GM21576 (cell line): ENCODE measurements at regions not wholly inside any gene's neighbourhood (a gene's known extent, or its start where the extent isn't known, plus 50 kb on each side); places are given as distances from the start of the nearest gene placed in this dataset.

Experiments
- ATAC-seq: cut with Tn5 transposase; IDR thresholded peaks from one replicate; pipeline ENCODE4 v1.9.1; 2021; ENCODE audit warnings: mild to moderate bottlenecking, moderate library complexity; ENCODE audit not compliant: unreplicated experiment

- ATAC-seq, result no peak
Measured at GRCh38 chr13:73970421-73971055, 163.7 kb downstream of the KLF12 start.

GRCh38 chr13:73967397-73968165, 166.6 kb downstream of the KLF12 start:
- peak; percentile 100 for ATAC-seq

- ATAC-seq, result no peak
Measured at GRCh38 chr13:73966331-73966730, 167.9 kb downstream of the KLF12 start.

DNA sequence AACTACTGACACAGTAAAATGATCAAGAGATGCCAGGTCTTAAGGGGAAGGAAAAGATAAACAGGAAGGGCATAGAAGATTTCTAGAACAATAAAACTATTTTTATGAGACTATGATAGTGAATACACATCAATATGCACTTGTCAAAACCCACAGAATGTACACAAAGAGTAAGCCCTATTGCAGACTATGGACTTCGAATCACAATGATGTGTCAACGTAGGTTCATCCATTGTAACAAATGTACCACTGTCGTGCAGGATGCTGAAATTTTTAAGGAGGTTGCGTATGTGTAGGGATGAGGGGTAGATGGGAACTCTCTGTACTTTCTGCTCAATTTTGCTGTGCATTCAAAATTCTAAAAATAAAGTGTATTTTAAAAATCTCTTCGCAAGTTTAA, 171.9 kb downstream of the KLF12 start:
- ATAC-seq, result no peak

DNA sequence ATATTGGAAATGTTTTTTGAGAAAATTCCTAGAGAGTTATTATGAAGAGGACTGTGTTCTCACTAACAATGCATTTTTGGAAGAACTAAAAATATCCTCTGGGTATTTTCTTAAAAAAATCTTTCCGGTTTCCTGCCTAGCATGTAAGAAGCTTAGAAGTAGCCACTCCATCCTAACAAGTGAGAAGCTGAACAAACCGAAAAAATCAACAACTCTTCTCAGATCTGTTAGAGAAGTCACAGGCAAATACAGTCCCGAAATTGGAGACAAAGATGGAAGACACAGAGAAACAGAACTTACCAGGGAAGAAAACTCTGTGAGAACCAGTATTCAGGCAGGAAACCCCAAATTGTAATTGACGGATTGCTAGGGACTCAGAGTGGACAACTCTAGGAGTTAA, 173.0 kb downstream of the KLF12 start:
- peak; percentile 43 for ATAC-seq

DNA sequence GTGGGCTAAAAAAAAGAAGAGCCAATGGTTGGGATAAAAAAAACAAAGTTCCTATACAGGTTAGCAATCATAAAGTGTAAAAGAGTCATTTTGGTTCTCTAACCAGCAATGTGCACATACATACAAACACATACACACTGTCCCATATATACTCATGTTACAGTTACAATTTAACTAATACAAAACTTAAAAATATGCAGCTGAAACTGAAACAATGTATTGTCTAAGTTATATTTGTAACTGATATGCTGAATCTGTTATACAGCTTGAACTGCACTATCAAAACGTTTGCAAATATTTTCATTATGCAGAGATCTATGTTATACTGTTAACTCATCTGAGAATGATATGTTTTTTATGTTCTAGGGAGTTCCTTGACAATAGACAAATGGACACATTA, 173.7 kb downstream of the KLF12 start:
- ATAC-seq, result peak; percentile 50

GRCh38 chr13:73958657-73959397, 175.4 kb downstream of the KLF12 start:
- ATAC-seq, result no peak

DNA sequence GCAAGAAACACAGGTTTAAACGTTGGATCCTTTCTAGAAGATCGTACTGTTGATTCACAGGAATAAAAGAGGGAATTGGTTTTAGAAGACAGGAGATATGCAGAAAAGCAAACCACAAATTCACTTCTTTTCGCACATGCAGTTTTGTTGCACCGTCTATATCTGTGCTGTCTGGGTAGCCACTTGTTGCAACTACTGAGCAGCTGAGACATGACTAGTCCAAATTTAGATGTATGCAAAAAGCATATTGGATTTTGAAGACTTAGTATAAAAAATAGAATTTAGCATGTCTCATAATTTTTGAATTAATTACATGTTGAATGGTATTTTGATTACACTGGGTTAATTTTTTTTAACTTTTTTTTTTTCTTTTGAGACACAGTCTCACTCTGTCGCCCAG, 176.3 kb downstream of the KLF12 start:
- ATAC-seq, result no peak

DNA sequence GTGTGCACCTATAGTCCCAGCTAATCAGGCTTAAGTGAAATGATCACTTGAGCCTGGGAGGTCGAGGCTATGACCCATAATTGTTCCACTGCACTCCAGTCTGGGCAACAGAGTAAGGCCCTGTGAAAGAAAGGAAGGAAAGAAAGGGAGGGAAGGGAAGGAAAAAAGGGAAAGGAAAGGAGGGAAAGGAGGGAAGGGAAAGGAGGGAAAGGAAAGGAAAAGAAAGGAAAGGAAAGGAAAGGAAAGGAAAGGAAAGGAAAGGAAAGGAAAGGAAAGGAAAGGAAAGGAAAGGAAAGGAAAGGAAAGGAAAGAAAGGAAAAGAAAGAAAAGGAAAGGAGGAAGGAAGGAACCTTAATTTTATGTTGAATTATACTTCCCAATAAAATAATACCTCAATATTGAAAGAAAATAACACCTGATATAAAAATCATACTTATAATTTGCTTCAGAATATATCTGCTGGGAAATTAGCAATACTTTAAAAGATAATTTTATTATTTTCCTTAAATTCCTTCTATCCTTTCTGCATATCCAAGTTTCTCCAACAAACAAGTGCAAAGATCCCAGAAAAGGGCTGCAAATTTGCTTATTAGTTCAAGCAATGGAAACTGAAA, 177.3 kb downstream of the KLF12 start:
- ATAC-seq, result no peak

DNA sequence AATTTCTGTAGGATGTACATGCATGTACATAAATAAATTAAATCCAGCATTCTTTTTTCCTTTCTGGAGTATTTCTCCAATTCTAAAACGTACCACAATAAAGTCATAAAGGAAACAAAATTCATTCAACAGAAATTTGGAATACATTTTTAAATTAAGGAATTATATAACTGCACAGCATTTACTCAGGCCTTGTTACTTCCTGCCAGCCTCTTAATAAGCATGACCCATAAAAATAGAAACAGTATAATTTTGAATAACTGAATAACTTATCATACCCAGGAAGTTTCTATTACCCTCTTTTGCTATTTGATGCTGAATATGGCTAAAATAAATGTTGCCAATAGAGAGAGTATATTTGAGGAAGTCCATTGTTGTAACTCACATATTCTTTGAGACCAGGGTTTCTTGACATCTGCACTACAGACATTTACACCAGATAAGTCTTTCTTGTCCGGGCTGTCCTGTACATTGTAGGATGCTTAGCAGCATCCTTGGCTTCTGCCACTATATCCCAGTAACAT, 178.2 kb downstream of the KLF12 start:
- ATAC-seq, result no peak

GRCh38 chr13:73954808-73955207, 179.4 kb downstream of the KLF12 start:
- peak; percentile 65 for ATAC-seq

GRCh38 chr13:73952648-73953047, 181.6 kb downstream of the KLF12 start:
- ATAC-seq, result no peak

DNA sequence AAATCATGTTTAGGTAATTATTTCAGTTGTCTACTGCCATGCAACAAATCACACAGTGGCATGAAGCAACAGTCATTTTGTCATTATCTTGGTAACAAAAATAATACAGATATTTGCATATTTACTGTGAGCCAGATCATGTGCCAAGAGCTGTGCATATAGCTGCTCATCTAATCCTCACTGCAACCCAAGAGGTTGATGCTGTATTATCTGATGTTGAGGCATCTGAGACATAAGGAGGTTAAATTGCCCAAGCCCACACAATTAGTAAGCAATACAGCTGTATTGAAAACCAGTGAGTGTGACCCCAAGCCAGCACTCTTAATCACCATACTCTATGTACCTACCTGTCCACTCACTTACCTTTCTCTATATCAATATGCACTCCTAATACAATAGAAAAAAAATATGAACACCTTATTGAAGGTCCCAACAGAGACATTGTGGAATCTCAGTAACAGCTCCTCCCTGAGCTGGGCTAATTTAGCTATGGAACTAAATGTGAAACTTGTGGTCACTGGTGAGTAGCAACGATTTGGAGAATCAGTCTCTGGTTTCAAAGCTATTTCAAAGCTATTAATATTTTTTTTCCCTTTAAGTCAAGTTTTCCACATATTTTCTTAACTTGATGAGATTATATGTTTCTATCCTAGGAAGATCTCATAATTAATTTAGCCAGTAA, 185.2 kb downstream of the KLF12 start:
- ATAC-seq, result peak; percentile 51

GRCh38 chr13:73945871-73946270, 188.3 kb downstream of the KLF12 start:
- no peak for ATAC-seq

DNA sequence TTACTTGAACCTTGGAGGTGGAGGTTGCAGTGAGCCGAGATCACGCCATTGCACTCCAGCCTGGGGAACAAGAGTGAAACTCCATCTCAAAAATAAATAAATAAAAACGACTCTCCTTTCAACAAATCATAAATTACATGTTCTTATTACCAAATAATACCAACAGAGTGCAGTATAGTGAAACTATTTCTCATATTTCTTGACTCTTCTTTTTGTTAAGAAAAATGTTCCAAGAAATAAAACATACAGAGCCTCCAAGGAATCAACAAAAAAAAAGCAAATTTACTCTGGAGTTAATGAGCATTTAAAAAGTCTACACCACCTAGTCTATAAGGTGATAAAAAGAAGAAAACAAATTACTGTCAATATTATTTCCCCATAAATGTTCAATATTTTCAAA, 188.8 kb downstream of the KLF12 start:
- no peak for ATAC-seq

DNA sequence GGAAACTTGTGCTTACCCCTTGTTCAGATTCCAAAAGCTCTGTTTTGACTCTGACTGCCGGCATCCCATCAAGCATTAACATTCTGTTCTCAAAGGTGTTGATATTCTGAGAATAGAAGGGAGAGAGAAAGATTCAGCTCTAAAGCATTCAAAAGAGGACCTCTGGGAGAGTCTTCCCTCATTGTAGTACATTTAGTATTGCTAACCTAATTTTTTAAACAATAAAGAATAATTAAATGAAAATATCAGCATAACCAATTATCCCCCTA, 190.3 kb downstream of the KLF12 start:
- ATAC-seq, result no peak

GRCh38 chr13:73943137-73943964, 190.9 kb downstream of the KLF12 start:
- peak; percentile 80 for ATAC-seq

DNA sequence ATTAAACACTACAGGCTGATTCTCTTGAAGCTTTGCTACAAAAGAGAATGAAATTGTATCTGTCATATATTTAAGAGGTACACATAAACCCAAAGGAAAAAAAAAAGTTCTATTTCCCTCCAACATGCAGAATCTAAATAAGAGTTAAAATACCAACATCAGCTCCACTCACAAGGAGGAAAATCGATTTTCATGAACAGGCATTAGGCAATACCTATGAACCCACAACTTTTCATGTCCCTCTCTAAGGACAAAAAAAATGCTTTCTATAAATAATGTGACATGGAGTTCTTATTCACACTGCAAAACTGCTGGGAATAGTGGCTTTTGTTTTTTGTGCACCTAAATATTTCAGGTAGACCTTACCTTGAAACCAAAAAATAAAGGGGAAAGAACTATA, 192.5 kb downstream of the KLF12 start:
- ATAC-seq, result no peak

DNA sequence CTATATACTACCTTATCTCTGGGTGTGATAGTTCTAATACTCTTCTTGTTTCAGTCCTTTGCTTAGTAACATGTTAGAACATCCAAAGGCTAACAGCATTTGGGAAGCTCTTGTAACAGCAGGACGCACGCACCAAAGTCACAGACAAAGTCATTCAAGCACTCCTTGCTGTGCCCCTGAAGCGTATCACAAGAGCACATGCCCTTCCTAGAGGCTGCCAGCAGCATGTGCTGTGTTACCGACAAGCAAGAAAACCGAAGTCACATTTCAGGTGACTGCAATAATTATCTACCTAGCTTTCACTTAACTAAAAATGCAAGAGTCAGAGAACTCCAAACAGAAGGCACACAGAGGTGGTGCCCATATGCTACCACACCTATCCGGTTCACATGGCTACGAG, 194.1 kb downstream of the KLF12 start:
- ATAC-seq, result no peak

GRCh38 chr13:73939603-73940002, 194.6 kb downstream of the KLF12 start:
- ATAC-seq, result no peak
